ENCODE measurements at regions not wholly inside any gene's neighbourhood (a gene's known extent, or its start where the extent isn't known, plus 50 kb on each side); places are given as distances from the start of the nearest gene placed in this dataset.

- TF ChIP-seq THRB (CRISPR knock-in tag; conservative IDR thresholded peaks at IDR 0.05): peak; percentile 100
- TF ChIP-seq, protein P1, sequence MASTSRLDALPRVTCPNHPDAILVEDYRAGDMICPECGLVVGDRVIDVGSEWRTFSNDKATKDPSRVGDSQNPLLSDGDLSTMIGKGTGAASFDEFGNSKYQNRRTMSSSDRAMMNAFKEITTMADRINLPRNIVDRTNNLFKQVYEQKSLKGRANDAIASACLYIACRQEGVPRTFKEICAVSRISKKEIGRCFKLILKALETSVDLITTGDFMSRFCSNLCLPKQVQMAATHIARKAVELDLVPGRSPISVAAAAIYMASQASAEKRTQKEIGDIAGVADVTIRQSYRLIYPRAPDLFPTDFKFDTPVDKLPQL (IDR thresholded peaks at IDR 0.05; ENCODE audit: extremely low read depth, insufficient read length): peak; percentile 97
- TF ChIP-seq PHF20 (IDR thresholded peaks at IDR 0.05; ENCODE audit: partially characterized antibody): peak; percentile 25
- TF ChIP-seq ZSCAN29 (IDR thresholded peaks at IDR 0.05): peak; percentile 61; the same call in 1 of the 2 replicates
- peak; percentile 82 for TF ChIP-seq HMBOX1 (IDR thresholded peaks at IDR 0.05)
- TF ChIP-seq GTF2E2 (tag; IDR thresholded peaks at IDR 0.05): peak; percentile 100
- 0 out of 2 replicates have a peak, but pooled peaks have one; percentile 70 for TF ChIP-seq XRCC3 (IDR thresholded peaks at IDR 0.05)
- TF ChIP-seq ZNF134 (CRISPR knock-in tag; conservative IDR thresholded peaks at IDR 0.05): peak; percentile 57; the same call in 1 of the 2 replicates
- TF ChIP-seq, protein P2, sequence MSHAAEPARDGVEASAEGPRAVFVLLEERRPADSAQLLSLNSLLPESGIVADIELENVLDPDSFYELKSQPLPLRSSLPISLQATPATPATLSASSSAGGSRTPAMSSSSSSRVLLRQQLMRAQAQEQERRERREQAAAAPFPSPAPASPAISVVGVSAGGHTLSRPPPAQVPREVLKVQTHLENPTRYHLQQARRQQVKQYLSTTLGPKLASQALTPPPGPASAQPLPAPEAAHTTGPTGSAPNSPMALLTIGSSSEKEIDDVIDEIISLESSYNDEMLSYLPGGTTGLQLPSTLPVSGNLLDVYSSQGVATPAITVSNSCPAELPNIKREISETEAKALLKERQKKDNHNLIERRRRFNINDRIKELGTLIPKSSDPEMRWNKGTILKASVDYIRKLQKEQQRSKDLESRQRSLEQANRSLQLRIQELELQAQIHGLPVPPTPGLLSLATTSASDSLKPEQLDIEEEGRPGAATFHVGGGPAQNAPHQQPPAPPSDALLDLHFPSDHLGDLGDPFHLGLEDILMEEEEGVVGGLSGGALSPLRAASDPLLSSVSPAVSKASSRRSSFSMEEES (CRISPR knock-in tag; IDR thresholded peaks at IDR 0.05): peak; percentile 20; the same call in 1 of the 2 replicates
- TF ChIP-seq PREB (CRISPR knock-in tag; IDR thresholded peaks at IDR 0.05): peak; percentile 55; the same call in 1 of the 2 replicates
- TF ChIP-seq ZNF589 (CRISPR knock-in tag; IDR thresholded peaks at IDR 0.05; ENCODE audit: low read depth): peak; percentile 42; the same call in 1 of the 2 replicates
- TF ChIP-seq, protein P3, sequence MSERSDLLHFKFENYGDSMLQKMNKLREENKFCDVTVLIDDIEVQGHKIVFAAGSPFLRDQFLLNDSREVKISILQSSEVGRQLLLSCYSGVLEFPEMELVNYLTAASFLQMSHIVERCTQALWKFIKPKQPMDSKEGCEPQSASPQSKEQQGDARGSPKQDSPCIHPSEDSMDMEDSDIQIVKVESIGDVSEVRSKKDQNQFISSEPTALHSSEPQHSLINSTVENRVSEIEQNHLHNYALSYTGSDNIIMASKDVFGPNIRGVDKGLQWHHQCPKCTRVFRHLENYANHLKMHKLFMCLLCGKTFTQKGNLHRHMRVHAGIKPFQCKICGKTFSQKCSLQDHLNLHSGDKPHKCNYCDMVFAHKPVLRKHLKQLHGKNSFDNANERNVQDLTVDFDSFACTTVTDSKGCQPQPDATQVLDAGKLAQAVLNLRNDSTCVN (CRISPR knock-in tag; IDR thresholded peaks at IDR 0.05): peak; percentile 99
- TF ChIP-seq, protein P4, sequence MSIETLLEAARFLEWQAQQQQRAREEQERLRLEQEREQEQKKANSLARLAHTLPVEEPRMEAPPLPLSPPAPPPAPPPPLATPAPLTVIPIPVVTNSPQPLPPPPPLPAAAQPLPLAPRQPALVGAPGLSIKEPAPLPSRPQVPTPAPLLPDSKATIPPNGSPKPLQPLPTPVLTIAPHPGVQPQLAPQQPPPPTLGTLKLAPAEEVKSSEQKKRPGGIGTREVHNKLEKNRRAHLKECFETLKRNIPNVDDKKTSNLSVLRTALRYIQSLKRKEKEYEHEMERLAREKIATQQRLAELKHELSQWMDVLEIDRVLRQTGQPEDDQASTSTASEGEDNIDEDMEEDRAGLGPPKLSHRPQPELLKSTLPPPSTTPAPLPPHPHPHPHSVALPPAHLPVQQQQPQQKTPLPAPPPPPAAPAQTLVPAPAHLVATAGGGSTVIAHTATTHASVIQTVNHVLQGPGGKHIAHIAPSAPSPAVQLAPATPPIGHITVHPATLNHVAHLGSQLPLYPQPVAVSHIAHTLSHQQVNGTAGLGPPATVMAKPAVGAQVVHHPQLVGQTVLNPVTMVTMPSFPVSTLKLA (conservative IDR thresholded peaks at IDR 0.05): peak in 1 of 2 experiments; percentile 71
- TF ChIP-seq TEAD1 (CRISPR knock-in tag; IDR thresholded peaks at IDR 0.05): peak; percentile 76 to 90; a peak in 3 of 4 replicates
- peak; percentile 90 for TF ChIP-seq LCOR (CRISPR knock-in tag; IDR thresholded peaks at IDR 0.05)
- TF ChIP-seq ZNF445 (CRISPR knock-in tag; IDR thresholded peaks at IDR 0.05; ENCODE audit: low read depth): peak; percentile 97
Measured at GRCh38 chr1:149636286-149637122, 52.9 kb downstream of the PPIAL4C start (continued).

Data from K562 (cell line).